ENCODE measurements at regions not wholly inside any gene's neighbourhood (a gene's known extent, or its start where the extent isn't known, plus 50 kb on each side); places are given as distances from the start of the nearest gene placed in this dataset.

GRCh38 chrX:99413317-99413716 is 996.8 kb downstream of the PCDH19 start:
- no peak overlapping the region for H2AK5ac ChIP-seq (ENCODE audit: low read depth, low read length)
- no peaks in the 10 kb centered on the region for H3K79me1 ChIP-seq (ENCODE audit: low read depth, low read length)
- H3K4me1 ChIP-seq (replicated peaks in 1 of 4; ENCODE audit: control insufficient read depth in 3 of 4, insufficient read depth in 4 of 4, low read length in 3 of 4), result no peaks in the 10 kb centered on the region
- H3K27me3 ChIP-seq (replicated peaks in 1 of 4; ENCODE audit: control insufficient read depth in 3 of 4, extremely low read depth in 1 of 4, insufficient read depth in 3 of 4, low read length in 3 of 4), result no peaks in the 10 kb centered on the region
- H3K4ac ChIP-seq (replicated peaks; ENCODE audit: insufficient read length, low read depth, low read length), result no peak overlapping the region
- no peak overlapping the region for H4K8ac ChIP-seq (ENCODE audit: extremely low read depth, insufficient read depth, low read length)
- H2BK5ac ChIP-seq (ENCODE audit: low read depth, low read length), result no peak overlapping the region
- no peaks in the 10 kb centered on the region for H3K23me2 ChIP-seq (ENCODE audit: low read depth, low read length)
- H3K23ac ChIP-seq (ENCODE audit: insufficient read length), result no peak overlapping the region
- no peak overlapping the region for H2BK20ac ChIP-seq (ENCODE audit: low read length)
- no peak for DNase-seq (ENCODE audit: low read depth in 1 of 2, low spot score in 2 of 2)
- no peak overlapping the region for H3K27ac ChIP-seq (ENCODE audit: low read depth, low read length)
- no peak overlapping the region for H2BK120ac ChIP-seq (replicated peaks; ENCODE audit: low read depth, low read length)
- H3K36me3 ChIP-seq (ENCODE audit: control insufficient read depth in 2 of 4, insufficient read depth in 4 of 4, low read length in 3 of 4), result no peaks in the 10 kb centered on the region
- H3K56ac ChIP-seq (replicated peaks; ENCODE audit: insufficient read length, low read depth, low read length), result no peak overlapping the region
- no peak overlapping the region for H3K14ac ChIP-seq (ENCODE audit: insufficient read length)
- FAIRE-seq, result no peak
- H3K79me2 ChIP-seq (ENCODE audit: control insufficient read depth in 1 of 2, insufficient read depth in 2 of 2, low read length in 2 of 2), result no peaks in the 10 kb centered on the region
- no peak overlapping the region for H3K4me2 ChIP-seq (ENCODE audit: insufficient read depth in 1 of 2, low read depth in 2 of 2, low read length in 2 of 2)
- H4K91ac ChIP-seq (replicated peaks; ENCODE audit: insufficient read length, low read length), result no peak overlapping the region
- WGBS, 2 experiments (ENCODE audit: extremely low coverage in 1 of 2, insufficient coverage in 1 of 2, insufficient read length in 1 of 2, insufficient replicate concordance in 2 of 2, low coverage in 1 of 2, low lambda C conversion rate in 2 of 2, missing lambda C conversion rate in 1 of 2), result 91% methylated on average over 3 of the region's 3 CpGs; no CpG with 5 or more reads in 1 of the 2 experiments
- H3K4me3 ChIP-seq (ENCODE audit: extremely low read depth in 1 of 4, insufficient read depth in 2 of 4, low read depth in 3 of 4, low read length in 4 of 4), result no peak overlapping the region
- H4K5ac ChIP-seq (ENCODE audit: insufficient read length, low read depth, low read length), result no peak overlapping the region
- no peak overlapping the region for H2AFZ ChIP-seq (ENCODE audit: low read length)
- CTCF ChIA-PET (ENCODE audit: partially characterized antibody), result no interaction called here
- no peak overlapping the region for H2BK15ac ChIP-seq (ENCODE audit: low read length)
- TF ChIP-seq SRF (IDR thresholded peaks at IDR 0.05; ENCODE audit: low read depth, low read length), result no peak
- TF ChIP-seq SAP30 (IDR thresholded peaks at IDR 0.05; ENCODE audit: insufficient read depth, insufficient replicate concordance, low read length), result no peak
- TF ChIP-seq SP4 (IDR thresholded peaks at IDR 0.05; ENCODE audit: low read length), result no peak
- TF ChIP-seq FOSL1 (IDR thresholded peaks at IDR 0.05; ENCODE audit: insufficient read depth, low read depth, low read length), result no peak
- TF ChIP-seq POLR2A (IDR thresholded peaks at IDR 0.05; ENCODE audit: control extremely low read depth in 1 of 2, low read depth in 2 of 2, low read length in 2 of 2), result no peak
- no peak for TF ChIP-seq BCL11A (IDR thresholded peaks at IDR 0.05; ENCODE audit: low read depth in 2 of 2, low read length in 2 of 2)
- no peak for TF ChIP-seq CBX5 (IDR thresholded peaks at IDR 0.05; ENCODE audit: low read depth, low read length)
- no peak for TF ChIP-seq SIN3A (conservative IDR thresholded peaks at IDR 0.05 in 1 of 2, IDR thresholded peaks at IDR 0.05 in 1 of 2; ENCODE audit: low read depth in 1 of 2, low read length in 2 of 2)
- TF ChIP-seq CTBP2 (IDR thresholded peaks at IDR 0.05; ENCODE audit: borderline replicate concordance, insufficient read depth, insufficient read length, low read length), result no peak
- TF ChIP-seq TCF12 (IDR thresholded peaks at IDR 0.05; ENCODE audit: low read depth, low read length), result no peak
- TF ChIP-seq TAF7 (optimal IDR thresholded peaks at IDR 0.05; ENCODE audit: borderline replicate concordance, low read depth, low read length), result no peak
- TF ChIP-seq KDM5A (IDR thresholded peaks at IDR 0.05; ENCODE audit: low read length), result no peak
- no peak for TF ChIP-seq GABPA (IDR thresholded peaks at IDR 0.05; ENCODE audit: borderline replicate concordance, insufficient read depth, low read length)
- TF ChIP-seq ATF3 (IDR thresholded peaks at IDR 0.05; ENCODE audit: insufficient read depth, low read depth, low read length), result no peak
- TF ChIP-seq JUN (IDR thresholded peaks at IDR 0.05; ENCODE audit: low read depth, low read length), result no peak
- no peaks in the 10 kb centered on the region for H3K9me3 ChIP-seq (ENCODE audit: insufficient read depth in 2 of 2, low read depth in 1 of 2, low read length in 1 of 2)
- H4K20me1 ChIP-seq (replicated peaks in 1 of 2; ENCODE audit: control insufficient read depth in 1 of 2, insufficient read depth in 2 of 2, low read length in 2 of 2), result no peaks in the 10 kb centered on the region
- H2BK12ac ChIP-seq (ENCODE audit: low read depth, low read length), result no peak overlapping the region
- POLR2A ChIA-PET (ENCODE audit: partially characterized antibody), result no interaction called here
- no peak overlapping the region for H3K9ac ChIP-seq (replicated peaks in 1 of 4; ENCODE audit: extremely low read depth in 1 of 4, low read depth in 3 of 4, low read length in 3 of 4)
- H3K18ac ChIP-seq (ENCODE audit: extremely low read depth, low read length), result no peak overlapping the region

All from H1 (cell line).